Daoy (cell line): ENCODE measurements at regions not wholly inside any gene's neighbourhood (a gene's known extent, or its start where the extent isn't known, plus 50 kb on each side); places are given as distances from the start of the nearest gene placed in this dataset.
A peak's percentile ranks its signal among the peaks of the same experiment; 100 is the strongest.

Experiments used
- DNase-seq: peaks from one replicate; pipeline ENCODE4 v3.0.0-alpha.2; 2015; ENCODE audit warnings: low read depth

DNA sequence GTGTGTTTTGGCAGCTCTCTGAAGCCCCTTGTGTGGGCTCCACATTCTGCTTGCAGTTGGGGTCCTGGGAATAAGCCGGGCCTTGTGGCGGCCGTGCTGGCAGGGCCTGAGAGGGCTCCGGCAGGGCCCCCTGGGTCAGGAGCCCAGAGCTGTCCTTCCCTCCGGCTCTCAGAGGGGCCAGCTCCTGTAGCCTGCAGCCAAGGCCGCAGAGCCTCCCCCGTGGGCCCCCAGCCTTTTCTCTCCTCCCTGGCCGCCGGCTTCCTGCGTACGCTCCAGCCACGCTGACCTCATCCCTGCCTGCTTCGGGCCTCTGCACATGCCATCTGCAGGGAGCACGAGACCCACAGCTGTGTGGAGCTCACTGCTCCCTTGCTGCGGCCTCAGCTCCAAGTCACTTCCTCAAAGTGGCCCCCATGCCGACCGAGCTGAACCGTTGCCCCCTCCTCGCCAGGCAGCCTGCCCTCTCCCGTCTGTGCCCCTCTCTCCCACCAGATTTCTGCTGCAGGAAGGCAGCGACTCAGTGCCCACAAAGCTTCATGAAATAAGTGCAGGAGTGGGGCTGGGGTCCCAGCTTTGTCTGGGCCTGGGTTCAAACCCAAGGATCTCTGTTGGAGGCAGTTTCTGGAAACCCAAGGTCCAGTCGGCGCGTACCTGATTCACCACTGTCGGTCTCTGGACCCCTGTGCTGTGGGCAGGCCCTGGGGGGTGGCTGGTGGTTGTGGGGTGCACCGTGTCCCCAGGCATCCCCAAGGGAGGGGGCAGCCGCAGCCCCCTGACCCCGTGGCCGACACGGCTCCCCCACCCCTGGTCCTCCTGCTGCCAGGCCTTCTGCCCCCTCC, 57.1 kb upstream of the NKX1-1 start:
- peak; percentile 23 for DNase-seq

DNA sequence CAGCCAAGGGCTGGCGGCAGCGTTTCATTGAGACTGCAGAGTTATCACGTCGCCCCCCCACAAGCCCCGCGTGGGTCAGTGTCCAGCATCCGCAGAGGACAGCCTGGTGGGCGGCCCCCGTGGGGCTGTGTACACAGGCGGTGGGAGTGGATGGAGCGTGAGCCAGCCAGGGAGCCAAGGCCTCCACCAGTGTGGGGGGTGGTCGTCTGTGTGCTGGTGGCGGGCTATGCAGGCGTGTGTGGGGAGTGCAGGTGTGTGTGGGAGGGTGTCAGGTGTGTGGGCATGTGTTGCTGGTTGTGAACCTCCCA, 56.5 kb upstream of the NKX1-1 start:
- DNase-seq = no peak

DNA sequence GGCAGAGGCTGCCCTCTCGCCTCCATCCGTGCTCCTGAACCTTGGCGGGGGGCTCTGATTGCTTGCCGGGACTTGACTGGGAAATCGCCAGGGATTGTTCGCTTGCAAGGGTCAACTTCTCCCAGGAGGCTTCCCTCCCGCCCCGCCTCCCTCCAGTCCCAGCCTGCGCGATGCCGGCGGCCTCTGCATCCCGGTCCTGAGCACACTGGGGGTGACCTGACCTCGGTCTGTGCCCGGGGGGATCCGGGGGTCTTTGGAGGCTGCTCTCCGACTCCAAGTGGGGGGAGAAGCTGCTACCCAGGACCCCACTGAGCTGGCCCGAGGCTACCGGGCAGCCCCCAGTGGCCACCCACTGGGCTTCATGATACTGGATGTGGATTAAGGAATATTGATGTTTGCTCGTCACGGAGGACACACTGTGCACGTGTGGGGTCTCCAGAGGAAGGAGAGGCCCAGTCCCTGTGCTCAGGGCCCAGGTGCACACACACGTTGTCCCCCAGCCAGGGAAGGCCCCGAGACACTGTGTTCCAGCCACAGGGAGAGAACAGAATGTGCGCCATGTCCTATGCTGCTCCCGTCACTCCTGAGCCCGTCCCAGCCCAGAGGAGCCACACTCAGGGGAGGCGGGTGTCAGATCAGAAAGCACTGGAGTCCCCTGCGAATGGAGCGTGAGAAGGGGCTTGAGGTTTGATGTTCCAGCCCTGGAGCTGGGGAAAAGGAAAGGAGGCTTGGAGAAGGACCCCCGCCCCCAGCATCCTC, 55.9 kb upstream of the NKX1-1 start:
- DNase-seq = no peak

DNA sequence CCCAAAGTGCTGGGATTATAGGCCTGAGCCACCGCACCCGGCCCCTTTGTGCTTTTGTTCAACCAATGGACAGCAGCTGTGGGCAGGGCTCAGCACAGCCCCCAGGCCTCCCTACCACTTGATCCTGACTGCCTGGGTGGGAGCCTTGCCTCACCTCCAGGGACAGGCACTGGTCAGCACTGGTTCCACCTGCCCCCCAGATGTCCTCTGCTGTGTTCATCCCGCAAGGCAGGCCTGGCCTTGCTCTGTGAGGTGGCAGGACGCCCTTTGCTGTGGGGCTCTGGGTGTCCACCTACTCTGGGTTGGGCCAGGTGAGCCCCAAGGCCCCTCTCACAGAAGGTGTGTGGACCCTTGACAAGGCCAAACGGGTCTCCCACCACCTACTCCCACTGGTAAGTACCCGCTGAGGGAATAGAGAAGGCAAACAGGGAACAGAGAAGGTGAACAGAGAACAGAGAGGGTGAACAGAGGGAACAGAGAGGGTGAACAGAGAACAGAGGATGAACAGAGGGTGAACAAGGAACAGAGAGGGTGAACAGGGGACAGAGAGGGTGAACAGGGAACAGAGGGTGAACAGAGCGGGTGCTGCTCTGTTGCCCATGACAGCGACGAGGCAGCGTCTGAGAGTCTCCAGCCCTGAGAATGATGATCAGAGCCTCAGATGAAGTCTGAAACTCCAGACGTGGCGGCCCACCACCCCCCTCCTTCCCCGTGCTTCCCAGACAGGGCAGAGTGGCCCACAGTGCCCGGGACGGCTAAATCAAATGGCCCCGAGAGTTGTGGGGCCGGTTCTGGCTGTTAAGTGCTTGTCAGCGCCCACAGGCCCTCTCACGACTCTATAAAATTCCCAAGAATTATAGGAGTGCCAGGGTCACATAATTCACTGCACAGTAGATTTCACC, 55.0 kb upstream of the NKX1-1 start:
- no peak for DNase-seq

DNA sequence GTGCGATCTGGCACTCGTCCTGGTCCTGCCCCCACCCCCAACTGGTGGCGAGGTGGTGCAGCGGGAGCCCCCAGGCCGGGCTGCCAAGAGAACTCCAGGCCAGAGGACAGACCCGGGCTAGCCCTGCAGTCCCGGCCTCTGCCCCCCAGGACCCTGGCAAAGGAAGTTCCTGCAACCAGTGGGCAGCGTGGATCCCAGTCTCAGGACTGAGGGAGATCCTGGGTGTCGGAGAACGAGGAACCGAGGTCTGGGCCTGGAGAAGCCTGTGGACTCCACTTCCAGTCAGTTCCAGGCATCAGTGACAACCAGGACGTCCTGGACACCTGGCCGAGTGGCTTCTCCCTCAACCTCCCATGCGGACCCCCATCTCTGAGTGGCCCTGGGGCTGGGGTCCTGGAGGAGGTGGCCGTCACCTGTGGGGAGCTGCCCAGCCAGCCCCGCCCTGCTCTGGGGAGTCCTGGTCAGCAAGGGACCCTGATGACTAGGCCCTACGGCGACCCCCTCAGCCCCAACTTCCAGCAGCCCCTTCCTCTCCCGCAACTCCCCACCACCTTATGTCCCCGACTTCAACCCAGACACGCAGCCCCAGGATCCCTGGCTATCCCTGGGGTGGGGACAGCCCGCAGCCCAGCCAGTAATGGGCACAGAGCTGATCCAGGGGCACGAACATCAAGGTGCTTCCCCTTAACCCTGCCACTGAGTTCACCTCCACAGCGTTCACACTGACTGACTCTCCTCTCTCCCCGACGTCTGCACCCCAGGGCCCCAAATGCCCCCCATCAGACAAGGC, 53.7 kb upstream of the NKX1-1 start:
- DNase-seq = no peak

DNA sequence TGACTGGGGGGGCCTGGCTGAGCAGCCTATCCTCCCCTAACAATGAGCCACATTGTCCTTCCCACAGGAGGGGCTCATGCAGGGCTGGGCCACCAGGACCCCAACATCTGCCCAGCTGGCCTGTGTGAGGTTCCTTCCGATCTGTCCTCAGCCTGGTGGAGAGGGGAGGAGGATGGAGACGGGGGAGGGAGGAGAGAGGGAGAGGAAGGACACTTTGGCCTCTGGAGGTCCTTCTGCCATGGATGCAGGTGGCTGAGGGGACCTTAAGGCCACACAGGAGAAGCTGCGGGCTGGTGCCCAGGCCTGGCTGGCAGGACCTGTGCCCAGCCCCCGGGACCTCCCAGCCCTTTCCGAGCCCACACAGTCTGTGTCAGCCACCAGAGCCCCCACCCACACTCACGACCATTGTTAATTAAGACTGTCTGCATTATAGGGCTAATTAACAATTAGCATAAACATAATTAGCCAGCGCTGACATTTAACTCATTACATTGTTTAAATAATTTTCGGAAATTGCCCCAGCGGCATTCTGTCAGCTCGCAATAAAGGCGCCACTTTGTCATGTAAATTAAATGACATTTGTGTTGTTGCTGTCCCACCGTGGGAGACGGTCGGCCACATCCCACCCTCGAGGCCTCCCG, 53.0 kb upstream of the NKX1-1 start:
- no peak for DNase-seq

GRCh38 chr4:1458581-1458980, 52.3 kb upstream of the NKX1-1 start:
- no peak for DNase-seq
